ENCODE measurements at regions not wholly inside any gene's neighbourhood (a gene's known extent, or its start where the extent isn't known, plus 50 kb on each side); places are given as distances from the start of the nearest gene placed in this dataset.
"Not testable (repeated sequence)": the region's sequence is repeated elsewhere in the genome, so short reads cannot be mapped to it uniquely, and the experiment has no call there.

- no peak for DNase-seq (ENCODE audit: low spot score)
Observed at GRCh38 chr11:130675371-130675821, 227.0 kb downstream of the ADAMTS15 start.

- DNase-seq (ENCODE audit: low spot score), result no peak
Observed at GRCh38 chr11:130675917-130676316, 227.5 kb downstream of the ADAMTS15 start.

GRCh38 chr11:130677486-130678153, 229.2 kb downstream of the ADAMTS15 start:
- no peak for DNase-seq (ENCODE audit: low spot score)

- DNase-seq (ENCODE audit: low spot score), result no peak
Observed at GRCh38 chr11:130679247-130679646, 230.8 kb downstream of the ADAMTS15 start.

- not testable (repeated sequence) for DNase-seq (ENCODE audit: low spot score)
Observed at GRCh38 chr11:130682471-130682870, 233.8 kb downstream of the SNX19 start.

- DNase-seq (ENCODE audit: low spot score), result no peak
Observed at GRCh38 chr11:130689222-130689908, 226.9 kb downstream of the SNX19 start.

GRCh38 chr11:130691581-130691980, 224.7 kb downstream of the SNX19 start:
- no peak for DNase-seq (ENCODE audit: low spot score)

- DNase-seq (ENCODE audit: low spot score), result no peak
Observed at GRCh38 chr11:130692220-130692619, 224.1 kb downstream of the SNX19 start.

GRCh38 chr11:130693543-130693942, 222.7 kb downstream of the SNX19 start:
- no peak for DNase-seq (ENCODE audit: low spot score)

- DNase-seq (ENCODE audit: low spot score), result no peak
Observed at GRCh38 chr11:130694488-130695045, 221.7 kb downstream of the SNX19 start.

GRCh38 chr11:130698174-130698573, 218.1 kb downstream of the SNX19 start:
- no peak for DNase-seq (ENCODE audit: low spot score)

GRCh38 chr11:130699561-130699960, 216.7 kb downstream of the SNX19 start:
- no peak for DNase-seq (ENCODE audit: low spot score)

GRCh38 chr11:130700092-130700491, 216.2 kb downstream of the SNX19 start:
- DNase-seq (ENCODE audit: low spot score), result no peak

GRCh38 chr11:130703489-130704190, 212.6 kb downstream of the SNX19 start:
- no peak for DNase-seq (ENCODE audit: low spot score)

- no peak for DNase-seq (ENCODE audit: low spot score)
Observed at GRCh38 chr11:130705670-130706421, 210.4 kb downstream of the SNX19 start.

- no peak for DNase-seq (ENCODE audit: low spot score)
Observed at GRCh38 chr11:130706572-130706971, 209.7 kb downstream of the SNX19 start.

GRCh38 chr11:130707217-130707616, 209.1 kb downstream of the SNX19 start:
- no peak for DNase-seq (ENCODE audit: low spot score)

- DNase-seq (ENCODE audit: low spot score), result no peak
Observed at GRCh38 chr11:130709531-130709930, 206.7 kb downstream of the SNX19 start.

GRCh38 chr11:130710021-130710420, 206.3 kb downstream of the SNX19 start:
- DNase-seq (ENCODE audit: low spot score), result no peak

- no peak for DNase-seq (ENCODE audit: low spot score)
Observed at GRCh38 chr11:130710497-130711012, 205.7 kb downstream of the SNX19 start.

- no peak for DNase-seq (ENCODE audit: low spot score)
Observed at GRCh38 chr11:130711193-130711592, 205.1 kb downstream of the SNX19 start.

- no peak for DNase-seq (ENCODE audit: low spot score)
Observed at GRCh38 chr11:130712480-130712879, 203.8 kb downstream of the SNX19 start.
